ENCODE measurements at regions not wholly inside any gene's neighbourhood (a gene's known extent, or its start where the extent isn't known, plus 50 kb on each side); places are given as distances from the start of the nearest gene placed in this dataset.

DNA sequence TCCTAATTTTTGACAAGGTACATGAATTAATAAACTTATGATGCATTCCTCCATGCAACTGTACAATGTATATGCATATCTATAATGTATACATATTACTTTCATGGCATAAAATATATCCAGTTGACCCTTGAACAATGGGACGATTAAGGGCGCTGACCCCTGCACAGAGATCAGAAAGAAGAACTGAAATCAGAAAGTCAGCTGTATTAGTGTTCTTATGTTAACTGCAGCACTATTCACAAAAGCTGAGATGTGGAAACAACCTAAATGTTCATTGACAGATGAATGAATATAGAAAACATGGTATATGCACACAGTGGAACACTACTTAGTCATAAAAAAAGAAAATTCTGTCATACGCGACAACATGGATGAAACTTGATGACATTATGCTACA lies 457.1 kb downstream of the GBA3 start:
- H3K4me3 Mint-ChIP-seq = no peak overlapping the region
- DNase-seq = no peak
- H3K27me3 Mint-ChIP-seq = no peaks in the 10 kb centered on the region
- TF ChIP-seq, protein P1, sequence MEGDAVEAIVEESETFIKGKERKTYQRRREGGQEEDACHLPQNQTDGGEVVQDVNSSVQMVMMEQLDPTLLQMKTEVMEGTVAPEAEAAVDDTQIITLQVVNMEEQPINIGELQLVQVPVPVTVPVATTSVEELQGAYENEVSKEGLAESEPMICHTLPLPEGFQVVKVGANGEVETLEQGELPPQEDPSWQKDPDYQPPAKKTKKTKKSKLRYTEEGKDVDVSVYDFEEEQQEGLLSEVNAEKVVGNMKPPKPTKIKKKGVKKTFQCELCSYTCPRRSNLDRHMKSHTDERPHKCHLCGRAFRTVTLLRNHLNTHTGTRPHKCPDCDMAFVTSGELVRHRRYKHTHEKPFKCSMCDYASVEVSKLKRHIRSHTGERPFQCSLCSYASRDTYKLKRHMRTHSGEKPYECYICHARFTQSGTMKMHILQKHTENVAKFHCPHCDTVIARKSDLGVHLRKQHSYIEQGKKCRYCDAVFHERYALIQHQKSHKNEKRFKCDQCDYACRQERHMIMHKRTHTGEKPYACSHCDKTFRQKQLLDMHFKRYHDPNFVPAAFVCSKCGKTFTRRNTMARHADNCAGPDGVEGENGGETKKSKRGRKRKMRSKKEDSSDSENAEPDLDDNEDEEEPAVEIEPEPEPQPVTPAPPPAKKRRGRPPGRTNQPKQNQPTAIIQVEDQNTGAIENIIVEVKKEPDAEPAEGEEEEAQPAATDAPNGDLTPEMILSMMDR (IDR thresholded peaks at IDR 0.05) = no peak
- POLR2A ChIA-PET = no interaction called here
- no peak for ATAC-seq (ENCODE audit: low read depth)
- H3K4me1 Mint-ChIP-seq = no peaks in the 10 kb centered on the region
- H3K9me3 Mint-ChIP-seq = no peaks in the 10 kb centered on the region
- intact Hi-C loops (cut with micrococcal nuclease) = no loop called here
- CTCF ChIA-PET = no interaction called here
- H3K27ac Mint-ChIP-seq = no peak overlapping the region
- H3K36me3 Mint-ChIP-seq (ENCODE audit: low read depth) = no peaks in the 10 kb centered on the region

DNA sequence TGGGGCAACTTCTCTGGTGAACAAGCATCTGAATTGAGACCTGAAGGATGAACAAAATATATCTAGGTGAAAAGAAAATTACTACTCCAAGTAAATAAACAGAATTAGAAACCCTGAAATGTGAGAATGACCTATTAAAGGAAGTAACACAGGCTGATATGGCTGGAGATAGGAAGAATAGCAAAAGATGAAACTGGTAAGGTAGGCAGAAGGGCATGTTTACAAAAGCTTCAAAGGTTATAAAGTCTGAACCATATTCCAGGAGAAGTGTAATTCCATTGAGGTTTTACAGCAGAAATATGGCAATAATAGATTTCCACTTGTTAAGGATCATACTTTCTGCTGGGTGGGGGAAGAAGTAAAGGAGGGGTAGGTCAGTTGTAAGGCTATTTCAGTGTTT lies 452.0 kb downstream of the GBA3 start:
- Mint-ChIP-seq H3K27ac (no peak overlapping the region), H3K4me3 (no peak overlapping the region), H3K27me3 (no peaks in the 10 kb centered on the region), H3K9me3 (no peaks in the 10 kb centered on the region), H3K36me3 (ENCODE audit: low read depth) (no peaks in the 10 kb centered on the region), H3K4me1 (no peaks in the 10 kb centered on the region)
- intact Hi-C loops (cut with micrococcal nuclease) = no loop called here
- ATAC-seq (ENCODE audit: low read depth) (no peak), DNase-seq (no peak)
- TF ChIP-seq, protein P1 (IDR thresholded peaks at IDR 0.05) = no peak
- ChIA-PET CTCF (no interaction called here), POLR2A (no interaction called here)

DNA sequence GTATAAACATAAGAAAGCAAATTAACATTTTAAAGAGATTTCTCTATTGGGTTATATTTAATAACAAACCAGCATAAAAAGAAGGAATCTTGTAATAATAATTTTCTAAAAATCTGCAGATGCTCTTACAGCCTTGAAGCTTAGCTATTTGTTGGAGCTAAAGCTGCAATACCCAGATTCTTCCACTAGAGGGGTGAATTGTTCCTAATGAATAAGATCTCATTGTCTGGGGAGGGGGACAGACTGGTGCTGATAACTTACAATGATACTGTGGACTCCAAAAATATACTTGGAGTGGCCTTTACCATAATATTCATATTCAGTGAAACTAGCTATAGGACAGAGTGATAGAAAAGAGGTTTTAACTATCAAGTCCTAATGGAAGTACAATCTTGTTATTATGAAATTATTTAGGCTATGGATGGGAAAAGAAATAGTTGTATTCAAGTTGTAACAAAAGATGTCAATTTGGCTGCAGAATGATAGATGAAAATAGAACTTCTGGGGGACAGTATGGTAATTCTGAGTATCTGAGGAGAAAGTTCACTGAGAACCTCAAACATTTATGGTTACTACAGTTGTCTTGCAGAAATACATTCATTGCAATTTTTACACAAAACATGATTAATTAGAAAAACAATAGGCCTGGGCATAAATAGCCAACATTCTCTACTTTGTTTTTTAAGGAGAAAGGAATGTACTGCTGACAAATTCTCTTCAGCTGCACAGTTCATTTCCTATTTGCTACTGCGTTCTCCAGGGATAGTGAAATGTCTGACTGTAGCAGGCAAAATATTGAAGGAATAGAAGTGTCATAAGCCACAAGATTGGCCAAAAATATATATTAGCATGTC lies 443.3 kb downstream of the GBA3 start:
- CTCF ChIA-PET = interaction anchor here (1.0 kb wide), 1 partner anchor 12 kb away, joined by 3 read pairs; no protein-coding TSS in a partner anchor
- no peak overlapping the region for H3K4me3 Mint-ChIP-seq
- intact Hi-C loops (cut with micrococcal nuclease) = no loop called here

DNA sequence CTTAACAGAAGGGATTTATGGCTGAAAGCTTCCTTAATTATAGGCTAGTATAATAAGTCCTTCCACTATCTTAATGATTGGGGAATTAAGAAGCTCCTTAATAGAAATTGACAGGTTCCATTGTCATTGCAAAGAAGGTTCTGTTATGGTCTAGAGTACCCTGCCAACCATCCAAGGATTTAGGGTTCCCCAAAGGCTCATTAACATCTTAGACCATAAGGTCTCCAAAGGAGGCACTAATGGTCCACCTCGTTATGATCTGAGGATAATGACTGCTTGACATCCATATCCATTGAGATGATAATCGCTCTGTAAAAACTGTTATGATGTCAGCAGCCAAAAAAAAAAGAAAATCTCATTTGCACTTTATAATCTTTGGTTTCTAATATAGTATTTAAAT lies 441.6 kb downstream of the GBA3 start:
- H3K4me1 Mint-ChIP-seq = no peaks in the 10 kb centered on the region
- H3K9me3 Mint-ChIP-seq = no peaks in the 10 kb centered on the region
- no peak for ATAC-seq (ENCODE audit: low read depth)
- no peak overlapping the region for H3K27ac Mint-ChIP-seq
- POLR2A ChIA-PET = no interaction called here
- TF ChIP-seq, protein P1 (IDR thresholded peaks at IDR 0.05) = no peak
- CTCF ChIA-PET = no interaction called here
- DNase-seq = no peak
- intact Hi-C loops (cut with micrococcal nuclease) = no loop called here
- H3K27me3 Mint-ChIP-seq = no peaks in the 10 kb centered on the region
- H3K36me3 Mint-ChIP-seq (ENCODE audit: low read depth) = no peaks in the 10 kb centered on the region
- no peak overlapping the region for H3K4me3 Mint-ChIP-seq

More for the DNA sequence above, 443.3 kb downstream of the GBA3 start:
- no peak for DNase-seq
- H3K27ac Mint-ChIP-seq = no peak overlapping the region
- H3K36me3 Mint-ChIP-seq (ENCODE audit: low read depth) = no peaks in the 10 kb centered on the region
- no peaks in the 10 kb centered on the region for H3K9me3 Mint-ChIP-seq
- TF ChIP-seq, protein P1 (IDR thresholded peaks at IDR 0.05) = no peak
- H3K4me1 Mint-ChIP-seq = no peaks in the 10 kb centered on the region
- no peak for ATAC-seq (ENCODE audit: low read depth)
- no peaks in the 10 kb centered on the region for H3K27me3 Mint-ChIP-seq
- POLR2A ChIA-PET = no interaction called here

DNA sequence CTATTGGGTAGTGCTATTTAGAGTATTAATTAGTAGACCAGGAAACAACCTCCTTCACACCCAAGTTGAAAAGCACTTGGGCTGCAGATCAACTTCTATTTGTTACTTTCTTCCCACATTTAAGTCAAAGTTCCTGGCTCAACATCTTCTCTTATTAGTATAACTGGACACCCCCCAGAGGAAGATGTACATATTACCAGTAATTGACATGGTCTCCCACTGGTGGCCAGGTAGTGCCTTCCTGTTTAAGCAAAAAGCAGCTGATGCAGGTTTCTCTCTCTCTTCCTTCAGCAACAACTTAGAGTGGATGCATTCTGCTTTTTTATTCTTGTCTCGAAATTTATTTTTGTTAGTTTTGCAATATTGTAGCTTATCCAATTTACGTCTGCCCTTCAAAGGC lies 438.1 kb downstream of the GBA3 start:
- no peak overlapping the region for H3K27ac Mint-ChIP-seq
- no peaks in the 10 kb centered on the region for H3K27me3 Mint-ChIP-seq
- no peak for DNase-seq
- TF ChIP-seq, protein P1 (IDR thresholded peaks at IDR 0.05) = no peak
- H3K9me3 Mint-ChIP-seq = no peaks in the 10 kb centered on the region
- intact Hi-C loops (cut with micrococcal nuclease) = no loop called here
- ATAC-seq (ENCODE audit: low read depth) = no peak
- ChIA-PET POLR2A (no interaction called here), CTCF (no interaction called here)
- H3K4me1 Mint-ChIP-seq = no peaks in the 10 kb centered on the region
- no peak overlapping the region for H3K4me3 Mint-ChIP-seq
- H3K36me3 Mint-ChIP-seq (ENCODE audit: low read depth) = no peaks in the 10 kb centered on the region

All from activated B cell treated with CpG ODN at 0.5 μM for 24 hours (primary cell).